K562 (cell line): ENCODE measurements at regions not wholly inside any gene's neighbourhood (a gene's known extent, or its start where the extent isn't known, plus 50 kb on each side); places are given as distances from the start of the nearest gene placed in this dataset.

Experiments used
- ATAC-seq: fragments of 200-7000 bp; cut with Tn5 transposase; 3 replicates; pipeline ENCODE4 v1.9.1; 2020; ENCODE audit warnings: moderate library complexity
- BruUV-seq: library from RNA; stranded (reverse); fragments of 400-500 nt; replicated peaks from 2 replicates; lab custom pipeline; 2021; lab: Mats Ljungman, UMichigan
- CTCF ChIA-PET: fragments of 300-600 bp; formaldehyde crosslinking; extraction: SDS; loops from one replicate; lab custom pipeline; 2021; ENCODE audit warnings: low intra/inter-chr PET ratio; lab: Yijun Ruan, JAX
- POLR2A ChIA-PET: fragments of 300-600, 350-650 bp; sonication (Branson Sonifier 250); formaldehyde crosslinking; extraction: SDS; loops from one replicate; lab custom pipeline; 2021; ENCODE audit warnings: antibody characterized with exemption, inconsistent platforms; lab: Yijun Ruan, JAX
- DNase-seq, 4 experiments: peaks; one replicate each; pipeline versions ENCODE4 v3.0.0 to v3.0.0-alpha.2; 2011 to 2018; ENCODE audit warnings: low spot score in 3 of 4, mixed read lengths in 3 of 4; ENCODE audit errors: extremely low read depth in 1 of 4
- FAIRE-seq: peaks from 2 replicates; lab custom pipeline; 2011; peaks lifted over from hg19 to GRCh38; lab: Jason Lieb, UNC
- H2AFZ ChIP-seq: 2 replicates; pipeline ENCODE4 v1.6.0; 2011; ENCODE audit warnings: low read depth, low read length, control low read depth, inconsistent platforms
- H3K27ac ChIP-seq: fragments of 200-600 bp; 3 replicates; pipeline ENCODE4 v1.8.0; 2011; ENCODE audit warnings: low read depth, mild to moderate bottlenecking, control low read depth, inconsistent platforms, low read length, moderate library complexity, mixed read lengths; ENCODE audit errors: extremely low read depth
- H3K27me3 ChIP-seq, 2 experiments: fragments of 300-600 bp in 1 of 2; 2 replicates in 1 of 2; 3 replicates in 1 of 2; pipeline versions ENCODE4 v1.6.0 to v1.8.0; 2011; ENCODE audit warnings: inconsistent platforms in 2 of 2, low read length in 2 of 2, mild to moderate bottlenecking in 1 of 2, mixed read lengths in 1 of 2, moderate library complexity in 1 of 2; ENCODE audit not compliant: control insufficient read depth in 2 of 2, insufficient read depth in 2 of 2
- H3K36me3 ChIP-seq: fragments of 300-600 bp; 3 replicates; pipeline ENCODE4 v1.8.0; 2011; ENCODE audit warnings: mild to moderate bottlenecking, low read length, inconsistent platforms; ENCODE audit not compliant: control insufficient read depth, insufficient read depth
- H3K4me1 ChIP-seq, 2 experiments: fragments of 200-600 bp in 1 of 2; replicated peaks in 1 of 2; 2 replicates in 1 of 2; 3 replicates in 1 of 2; pipeline versions ENCODE4 v1.5.1 to v1.8.0; 2011; ENCODE audit warnings: inconsistent platforms in 2 of 2, low read length in 2 of 2, mild to moderate bottlenecking in 1 of 2, mixed read lengths in 1 of 2, moderate library complexity in 1 of 2; ENCODE audit not compliant: control insufficient read depth in 2 of 2, insufficient read depth in 2 of 2
- H3K4me2 ChIP-seq: 2 replicates; pipeline ENCODE4 v1.6.1; 2011; ENCODE audit warnings: low read length, control low read depth, inconsistent platforms, mixed read lengths; ENCODE audit not compliant: insufficient read depth
- H3K4me3 ChIP-seq: fragments of 200-600 bp; sonication (generic), shearing (Covaris generic); 2 replicates; pipeline ENCODE4 v1.5.1; 2016; ENCODE audit warnings: control low read depth, inconsistent platforms
- H3K79me2 ChIP-seq: fragments of 200-600 bp; 3 replicates; pipeline ENCODE4 v1.8.0; 2011; ENCODE audit warnings: low read length, inconsistent platforms; ENCODE audit not compliant: control insufficient read depth, insufficient read depth
- H3K9ac ChIP-seq, 2 experiments: 2 replicates each; pipeline versions ENCODE4 v1.6.0 to v1.6.1; 2011; ENCODE audit warnings: low read depth in 2 of 2, low read length in 2 of 2, control low read depth in 1 of 2, inconsistent platforms in 1 of 2, mild to moderate bottlenecking in 1 of 2, mixed read lengths in 1 of 2; ENCODE audit not compliant: insufficient read depth in 1 of 2
- H3K9me1 ChIP-seq: one replicate; pipeline ENCODE4 v1.6.0; 2011; ENCODE audit warnings: inconsistent platforms, mild to moderate bottlenecking, low read length, moderate library complexity; ENCODE audit not compliant: control insufficient read depth, insufficient read depth
- H3K9me3 ChIP-seq: replicated peaks from 2 replicates; pipeline ENCODE4 v1.5.1; 2011; ENCODE audit warnings: low read depth, low read length, inconsistent platforms; ENCODE audit not compliant: control insufficient read depth, insufficient read depth
- H4K20me1 ChIP-seq: replicated peaks from 2 replicates; pipeline ENCODE4 v1.6.1; 2011; ENCODE audit warnings: low read length, inconsistent platforms, mixed read lengths; ENCODE audit not compliant: control insufficient read depth, insufficient read depth
- CC2D1A ChIP-seq: fragments of 450-650 bp; IDR thresholded peaks from 2 replicates; pipeline ENCODE4 v1.6.1; 2017; ENCODE audit warnings: mild to moderate bottlenecking
- FUS ChIP-seq: fragments of 200-400 bp; formaldehyde crosslinking; optimal IDR thresholded peaks from 2 replicates; pipeline ENCODE3; 2017; ENCODE audit warnings: low read depth, low read length
- JUN ChIP-seq, 2 experiments: sonication (generic) in 1 of 2; formaldehyde crosslinking in 1 of 2; IDR thresholded peaks; 2 replicates each; pipeline versions ENCODE4 v1.6.1 to v1.8.0; 2012 to 2022; ENCODE audit warnings: borderline replicate concordance in 2 of 2, mild to moderate bottlenecking in 2 of 2, improper control_type of control experiment in 1 of 2, low read depth in 1 of 2, low read length in 1 of 2, missing genetic modification reagents in 1 of 2
- MCM5 ChIP-seq: fragments of 450-650 bp; IDR thresholded peaks from 2 replicates; pipeline ENCODE4 v1.6.1; 2016; ENCODE audit warnings: low read depth
- MIER1 ChIP-seq: fragments of 450-650 bp; IDR thresholded peaks from 2 replicates; pipeline ENCODE4 v1.6.1; 2016; ENCODE audit warnings: antibody characterized with exemption, mild to moderate bottlenecking, low read depth
- POLR2AphosphoS2 ChIP-seq: IDR thresholded peaks from 2 replicates; pipeline ENCODE4 v1.6.1; 2012; ENCODE audit warnings: low read length, improper control_type of control experiment
- PTTG1 ChIP-seq: fragments of 450-650 bp; IDR thresholded peaks from 2 replicates; pipeline ENCODE4 v1.6.1; 2016; ENCODE audit warnings: low read depth, mild to moderate bottlenecking, missing genetic modification characterization, missing compliant biosample characterization
- SMARCA4 ChIP-seq: fragments of 450-650 bp; IDR thresholded peaks from 2 replicates; pipeline ENCODE4 v1.6.1; 2016
- SP1 ChIP-seq: sonication (generic); formaldehyde crosslinking; IDR thresholded peaks from 2 replicates; pipeline ENCODE4 v1.8.1; 2022; ENCODE audit warnings: mild to moderate bottlenecking, missing genetic modification reagents
- XRCC4 ChIP-seq: IDR thresholded peaks from one replicate; pipeline ENCODE4 v1.6.1; 2011; ENCODE audit not compliant: insufficient read depth, insufficient read length; ENCODE audit errors: extremely low read depth
- YY1 ChIP-seq, 3 experiments: IDR thresholded peaks; 2 replicates each; pipeline ENCODE4 v1.6.1; 2011; ENCODE audit warnings: low read length in 2 of 3, mild to moderate bottlenecking in 2 of 3, moderate library complexity in 2 of 3, borderline replicate concordance in 1 of 3, control low read depth in 1 of 3, low read depth in 1 of 3; ENCODE audit not compliant: insufficient read depth in 3 of 3, insufficient replicate concordance in 2 of 3, control insufficient read depth in 1 of 3, insufficient read length in 1 of 3; ENCODE audit errors: extremely low read depth in 1 of 3
- ZNF140 ChIP-seq: fragments of 250-450 bp; sonication (Bioruptor Pico); IDR thresholded peaks from 2 replicates; pipeline ENCODE4 v1.8.0; 2021; ENCODE audit warnings: moderate library complexity, mild to moderate bottlenecking, inconsistent platforms
- ZNF444 ChIP-seq: fragments of 250-450 bp; sonication (Bioruptor Pico); IDR thresholded peaks from 2 replicates; pipeline ENCODE4 v1.4.0; 2020; ENCODE audit warnings: mild to moderate bottlenecking, moderate library complexity
- ZNF668 ChIP-seq: fragments of 250-450 bp; sonication (Bioruptor Pico); IDR thresholded peaks from 2 replicates; pipeline ENCODE4 v1.8.0; 2022; ENCODE audit warnings: mild to moderate bottlenecking, inconsistent platforms
- WGBS: fragments of 100-300 bp; shearing (Covaris generic); methylation state at CpG from one replicate; pipeline ENCODE4 v1.1.6; 2016; ENCODE audit warnings: low coverage, mixed read lengths; ENCODE audit not compliant: insufficient coverage; ENCODE audit errors: missing lambda C conversion rate; 5-methylcytosine and 5-hydroxymethylcytosine counted together
- in situ Hi-C: fragments of 300-500 bp; cut with MboI; formaldehyde crosslinking; loops from 4 replicates; pipeline ENCODE4 v1.15.0; 2018; ENCODE audit warnings: inconsistent platforms, mixed read lengths
- intact Hi-C: fragments of 100-400 bp; cut with micrococcal nuclease; formaldehyde crosslinking; loops from 2 replicates; pipeline ENCODE4 v1.14.2; 2022
- TF ChIP-seq, protein P1 (sequence below): conservative IDR thresholded peaks from 2 replicates; pipeline ENCODE4 v1.6.1; 2011; ENCODE audit warnings: low read depth, mild to moderate bottlenecking, low read length; ENCODE audit not compliant: control insufficient read depth

DNA sequence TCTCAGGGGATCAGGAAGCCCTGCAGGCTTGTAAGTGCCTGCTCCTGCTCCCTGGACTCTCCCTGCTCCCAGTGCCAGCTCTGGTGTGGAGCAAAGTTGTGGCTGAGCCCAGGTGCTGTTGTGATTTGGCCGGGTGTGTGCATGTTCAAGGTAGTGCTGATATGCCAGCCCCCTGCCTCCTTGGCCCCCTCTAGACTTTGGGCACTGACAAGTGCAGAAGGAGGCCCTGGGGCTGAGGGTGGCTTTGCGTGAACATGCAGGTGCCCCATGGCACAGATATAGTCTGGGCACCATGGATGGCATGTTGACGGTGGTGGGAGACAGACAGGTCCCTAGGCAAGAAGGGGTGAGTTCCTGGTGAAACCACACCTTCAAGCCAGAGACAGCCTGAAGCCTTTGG, 441.6 kb upstream of the CDH8 start:
- DNase-seq (no peak), ATAC-seq (no peak), FAIRE-seq (no peak)
- H3K27ac ChIP-seq = no peak overlapping the region
- TF ChIP-seq POLR2AphosphoS2 = no peak
- TF ChIP-seq ZNF668 (CRISPR knock-in tag) = no peak
- TF ChIP-seq ZNF140 = no peak
- TF ChIP-seq MIER1 = no peak
- TF ChIP-seq SP1 (CRISPR knock-in tag) = no peak
- no peak for TF ChIP-seq JUN (IDR thresholded peaks at IDR 0.05; ENCODE audit: borderline replicate concordance, low read depth, low read length)
- no peak for TF ChIP-seq JUN (CRISPR knock-in tag; IDR thresholded peaks at IDR 0.05; ENCODE audit: borderline replicate concordance)
- TF ChIP-seq, protein P1, sequence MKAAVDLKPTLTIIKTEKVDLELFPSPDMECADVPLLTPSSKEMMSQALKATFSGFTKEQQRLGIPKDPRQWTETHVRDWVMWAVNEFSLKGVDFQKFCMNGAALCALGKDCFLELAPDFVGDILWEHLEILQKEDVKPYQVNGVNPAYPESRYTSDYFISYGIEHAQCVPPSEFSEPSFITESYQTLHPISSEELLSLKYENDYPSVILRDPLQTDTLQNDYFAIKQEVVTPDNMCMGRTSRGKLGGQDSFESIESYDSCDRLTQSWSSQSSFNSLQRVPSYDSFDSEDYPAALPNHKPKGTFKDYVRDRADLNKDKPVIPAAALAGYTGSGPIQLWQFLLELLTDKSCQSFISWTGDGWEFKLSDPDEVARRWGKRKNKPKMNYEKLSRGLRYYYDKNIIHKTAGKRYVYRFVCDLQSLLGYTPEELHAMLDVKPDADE = no peak
- TF ChIP-seq ZNF444 = no peak
- no peak for TF ChIP-seq SMARCA4
- no peak for TF ChIP-seq FUS
- no peak for TF ChIP-seq YY1 (IDR thresholded peaks at IDR 0.05; ENCODE audit: borderline replicate concordance in 1 of 3, control insufficient read depth in 1 of 3, extremely low read depth in 1 of 3, insufficient read depth in 3 of 3, insufficient read length in 1 of 3, insufficient replicate concordance in 2 of 3, low read depth in 1 of 3, low read length in 2 of 3)
- TF ChIP-seq PTTG1 (tag) = no peak
- TF ChIP-seq XRCC4 = no peak
- TF ChIP-seq CC2D1A = no peak
- no peak for TF ChIP-seq MCM5
- H2AFZ ChIP-seq = no peak overlapping the region
- intact Hi-C loops = no loop called here
- no TSS peak for BruUV-seq
- ChIA-PET CTCF (no interaction called here), POLR2A (no interaction called here)
- H3K27me3 ChIP-seq = no peaks in the 10 kb centered on the region
- no peaks in the 10 kb centered on the region for H3K9me3 ChIP-seq
- no peaks in the 10 kb centered on the region for H3K4me1 ChIP-seq
- no peak overlapping the region for H3K4me2 ChIP-seq
- H4K20me1 ChIP-seq = no peaks in the 10 kb centered on the region
- H3K4me3 ChIP-seq = no peak overlapping the region
- H3K9ac ChIP-seq = no peak overlapping the region
- 0% methylated on average over 3 of the region's 3 CpGs for WGBS
- H3K79me2 ChIP-seq = no peaks in the 10 kb centered on the region
- in situ Hi-C loops = no loop called here
- no peaks in the 10 kb centered on the region for H3K9me1 ChIP-seq
- no peaks in the 10 kb centered on the region for H3K36me3 ChIP-seq
